ENCODE measurements at regions not wholly inside any gene's neighbourhood (a gene's known extent, or its start where the extent isn't known, plus 50 kb on each side); places are given as distances from the start of the nearest gene placed in this dataset.

DNA sequence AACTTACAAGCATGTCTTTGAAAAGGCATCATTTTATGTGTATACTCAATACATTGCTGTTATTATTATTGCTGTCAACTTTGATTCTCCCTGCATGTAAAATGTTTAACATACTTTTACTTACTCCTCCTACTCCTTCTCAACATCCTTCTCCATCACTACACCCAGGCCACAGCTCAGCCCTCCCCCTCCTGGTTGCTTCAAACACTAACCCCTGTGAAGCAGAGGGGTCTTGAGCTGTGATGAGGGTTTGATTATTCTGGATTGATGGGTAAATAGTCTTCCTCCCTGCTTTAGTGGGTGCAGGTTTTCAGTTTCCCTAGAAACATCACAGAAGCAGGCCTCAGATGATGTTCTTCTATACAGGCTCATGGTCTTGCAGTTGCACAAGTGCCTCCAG, 221.0 kb downstream of the OSR1 start:
- no peak for DNase-seq (ENCODE audit: low read depth)

DNA sequence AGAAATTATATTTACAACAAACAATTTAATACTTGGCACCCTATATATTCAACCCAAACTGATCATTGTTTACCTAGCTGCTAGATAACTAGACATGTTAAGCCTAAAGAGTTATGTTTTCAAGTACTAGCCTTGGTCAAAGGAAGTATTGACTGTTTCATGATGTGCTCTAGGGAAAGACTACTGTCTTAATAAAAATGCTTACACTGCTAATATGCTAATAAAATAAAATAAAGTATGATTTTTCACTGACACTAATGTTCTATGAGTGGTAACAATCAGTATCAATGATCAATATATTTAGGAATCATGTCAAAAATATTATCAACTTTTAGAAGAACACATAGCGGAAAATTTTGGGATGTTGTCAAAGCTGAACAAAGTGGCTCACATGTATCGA, 225.5 kb downstream of the OSR1 start:
- no peak for DNase-seq (ENCODE audit: low read depth)

DNA sequence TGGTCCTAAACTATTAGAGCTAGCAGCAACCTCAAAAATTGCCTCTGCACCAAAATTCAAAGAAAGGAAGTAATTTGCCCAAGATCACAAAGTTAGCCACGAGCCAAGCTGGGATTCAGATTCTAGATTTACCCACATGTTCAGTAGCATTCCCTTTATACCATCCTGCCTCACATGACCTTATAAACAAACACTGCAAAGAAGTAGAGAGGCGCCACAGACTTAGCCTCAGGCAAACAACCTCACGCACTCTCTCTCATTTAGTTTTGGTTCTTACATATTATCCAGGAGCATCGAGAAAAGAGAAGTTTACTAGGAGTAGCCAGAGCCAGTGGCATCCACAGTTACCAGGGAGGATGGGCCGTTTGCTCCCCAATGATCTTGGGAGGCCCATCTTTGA, 226.6 kb downstream of the OSR1 start:
- DNase-seq (ENCODE audit: low read depth) = no peak

DNA sequence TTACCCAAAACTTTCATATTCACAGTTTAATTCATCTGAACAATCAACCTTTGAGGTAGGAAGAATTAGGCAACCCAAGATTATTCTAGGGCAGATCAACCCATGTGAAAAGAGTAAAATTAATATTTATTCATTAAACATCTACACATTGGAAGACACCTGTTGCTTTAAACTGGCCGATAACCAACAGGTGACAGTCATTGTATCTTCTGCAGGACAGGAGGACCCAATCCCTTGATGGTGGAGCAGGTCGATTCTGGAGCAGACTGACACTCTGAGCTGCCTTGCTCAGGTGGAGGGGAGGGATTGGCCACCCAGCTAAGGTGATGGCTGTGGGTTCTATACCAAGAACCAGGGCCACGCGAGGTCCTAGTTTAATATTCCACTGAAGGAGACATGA, 230.3 kb downstream of the OSR1 start:
- no peak for DNase-seq (ENCODE audit: low read depth)

DNA sequence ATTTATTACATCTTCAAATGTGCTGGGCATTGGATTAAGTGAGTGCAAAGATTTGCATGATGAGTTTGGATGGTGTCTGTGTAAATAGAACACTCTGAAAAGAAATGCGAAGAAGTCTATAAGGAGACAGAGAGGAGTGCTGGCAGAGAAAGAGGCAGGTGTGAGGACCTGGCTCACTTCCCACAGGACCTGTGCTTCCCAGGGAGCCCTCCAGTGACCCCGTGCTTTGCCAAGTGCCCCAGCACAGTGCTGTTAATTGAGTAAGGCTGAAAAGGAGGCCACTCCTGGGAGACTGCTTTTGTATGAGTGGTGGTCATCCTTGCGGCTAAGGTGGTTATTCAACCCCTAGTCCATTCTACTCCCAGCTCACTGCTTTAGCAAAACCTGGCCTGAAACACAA, 230.8 kb downstream of the OSR1 start:
- DNase-seq (ENCODE audit: low read depth) = no peak

DNA sequence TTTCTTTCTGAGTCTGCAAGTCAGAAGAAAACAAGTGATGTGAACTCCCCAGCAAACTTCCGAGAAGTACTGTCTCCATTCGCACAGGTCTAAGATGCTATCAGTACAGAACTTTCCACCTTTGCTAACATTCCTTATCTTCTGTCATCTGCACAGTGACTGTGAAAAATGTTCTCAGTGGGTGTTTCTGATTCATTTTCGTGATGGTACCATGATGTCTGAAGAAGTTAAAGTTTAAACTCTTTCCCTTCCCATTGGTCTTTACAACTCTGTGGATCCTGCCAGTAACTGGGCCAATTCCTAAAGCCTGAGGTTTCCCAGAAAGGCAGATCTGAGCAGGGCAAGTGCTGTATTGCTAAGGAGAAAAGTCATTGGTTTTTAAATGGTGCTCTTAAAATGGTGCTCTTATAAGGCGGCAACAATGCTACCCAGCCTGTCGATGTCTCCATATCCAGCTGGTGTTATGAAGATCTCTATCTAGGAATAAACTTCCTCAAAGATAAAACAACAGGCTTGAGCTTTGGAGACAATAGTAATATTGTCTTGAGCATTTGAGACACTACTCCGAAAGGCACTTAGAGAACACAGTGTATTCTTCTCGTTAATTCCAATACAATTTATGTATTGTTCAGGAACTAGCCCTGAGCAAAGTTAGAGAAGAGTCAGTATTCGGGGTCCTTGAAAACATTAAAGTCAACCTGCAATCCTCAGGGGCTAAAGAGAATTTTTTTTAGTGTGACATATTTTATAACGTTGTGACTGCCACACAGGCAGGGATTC, 232.3 kb downstream of the OSR1 start:
- DNase-seq (ENCODE audit: low read depth) = no peak

DNA sequence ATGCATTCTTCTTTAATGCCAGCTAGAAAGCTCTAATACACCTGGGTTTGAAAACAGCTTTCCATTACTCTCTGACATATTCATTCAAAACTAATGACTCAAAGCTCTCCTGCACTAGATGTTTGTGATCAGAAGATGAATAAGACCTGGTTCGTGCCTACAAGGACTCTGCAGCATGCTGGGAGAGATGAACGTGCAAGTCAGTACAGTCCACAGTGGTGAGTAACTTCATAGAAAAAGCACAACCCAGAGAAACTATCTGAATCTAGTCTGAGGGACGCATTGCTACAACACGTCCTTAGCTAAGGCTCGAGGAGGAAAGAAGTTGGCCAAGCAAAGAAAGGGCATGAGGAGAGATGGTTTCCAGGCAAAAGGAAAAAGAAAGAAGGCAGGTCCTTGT, 234.3 kb downstream of the OSR1 start:
- DNase-seq (ENCODE audit: low read depth) = no peak

DNA sequence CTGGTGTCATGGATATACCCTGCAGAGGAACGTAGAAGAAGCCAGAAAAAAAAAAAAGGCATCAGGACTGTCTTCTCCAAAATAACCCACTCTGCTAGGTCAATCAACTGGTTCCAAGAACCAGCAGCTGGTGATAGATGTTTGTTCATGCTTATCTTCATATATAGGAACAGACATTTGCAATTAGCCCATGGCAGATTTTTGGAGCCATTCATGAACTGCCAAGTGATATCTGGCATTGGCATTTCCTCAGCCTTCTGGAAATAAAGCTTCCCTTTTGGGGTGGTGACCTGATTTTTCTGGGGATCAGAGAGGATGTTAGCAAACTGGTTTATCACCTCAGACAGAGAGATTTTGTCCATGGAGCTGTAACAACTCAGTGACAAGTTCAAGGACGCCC, 234.9 kb downstream of the OSR1 start:
- no peak for DNase-seq (ENCODE audit: low read depth)

DNA sequence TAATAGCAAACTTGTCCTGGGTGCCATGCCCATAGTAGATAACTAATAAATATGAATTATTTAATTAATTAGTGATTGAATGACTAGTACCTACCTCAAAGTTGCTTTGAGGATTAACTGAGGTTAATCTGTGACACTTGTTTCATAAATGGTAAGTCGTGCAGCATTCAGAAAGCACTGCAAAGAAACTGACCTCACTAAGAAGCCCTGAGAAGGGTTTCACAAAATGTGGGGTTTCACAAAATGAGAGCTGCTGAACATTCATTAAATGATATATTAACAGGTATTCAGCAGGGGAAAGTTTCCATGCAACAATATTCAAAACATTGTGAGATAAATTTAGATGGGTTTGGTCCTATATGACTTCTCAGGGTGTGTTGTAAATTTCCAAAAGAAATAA, 236.2 kb downstream of the OSR1 start:
- no peak for DNase-seq (ENCODE audit: low read depth)

DNA sequence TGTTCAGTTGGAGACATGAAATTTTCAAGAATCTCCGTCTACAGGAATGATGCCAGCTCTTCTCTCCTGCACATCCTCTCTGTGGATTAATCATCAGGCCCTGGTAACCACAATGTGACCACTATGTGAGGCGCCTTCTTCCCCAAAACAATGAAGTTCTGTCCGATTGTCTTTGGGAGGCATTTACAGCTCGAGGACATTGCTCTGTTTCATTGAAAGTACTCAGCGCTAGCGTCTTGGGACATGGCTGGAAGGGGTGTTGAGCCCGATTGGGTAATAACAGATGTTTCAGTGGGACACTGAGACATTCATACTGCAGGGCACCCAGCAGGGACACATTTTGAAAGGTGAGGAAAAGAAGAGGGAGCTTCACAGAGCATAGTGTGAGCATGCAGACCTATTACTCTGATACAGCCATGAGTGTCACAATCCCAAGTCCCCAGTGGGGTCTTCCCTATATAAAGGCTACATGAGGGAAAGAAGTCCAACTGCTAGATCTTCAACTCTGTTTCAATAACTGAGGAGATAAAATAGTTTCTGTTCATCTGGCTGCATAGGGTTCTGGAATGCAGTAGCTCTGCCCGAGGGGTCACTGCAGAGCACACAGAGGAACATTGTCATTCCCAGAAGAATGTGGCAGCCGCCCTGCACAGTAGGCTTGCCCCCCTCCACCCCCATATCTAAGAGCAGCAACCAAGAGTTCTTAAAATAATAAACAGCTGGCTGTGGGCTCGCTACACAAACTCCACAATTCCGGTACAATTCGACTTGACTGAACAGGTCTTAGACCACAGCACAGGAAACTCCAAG, 237.3 kb downstream of the OSR1 start:
- DNase-seq (ENCODE audit: low read depth) = no peak

DNA sequence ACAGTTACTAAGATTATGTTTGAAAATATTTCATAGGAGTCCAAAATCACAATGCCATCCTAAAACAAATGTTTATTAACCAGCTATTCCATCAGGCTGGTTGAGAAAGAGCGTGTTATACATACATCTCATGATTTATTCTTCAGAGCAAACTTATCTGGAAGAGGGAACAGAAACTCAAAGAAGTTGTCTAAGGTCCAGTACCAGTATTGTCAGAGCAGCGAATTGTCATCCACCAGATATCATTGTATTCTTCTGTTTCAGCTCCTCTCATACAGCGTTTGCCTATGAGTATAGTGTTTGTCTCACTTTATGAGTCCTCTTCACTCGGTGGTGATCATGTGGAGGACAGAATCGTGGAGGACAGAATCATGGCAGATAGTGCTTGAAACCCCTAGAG, 238.2 kb downstream of the OSR1 start:
- DNase-seq (ENCODE audit: low read depth) = no peak

DNA sequence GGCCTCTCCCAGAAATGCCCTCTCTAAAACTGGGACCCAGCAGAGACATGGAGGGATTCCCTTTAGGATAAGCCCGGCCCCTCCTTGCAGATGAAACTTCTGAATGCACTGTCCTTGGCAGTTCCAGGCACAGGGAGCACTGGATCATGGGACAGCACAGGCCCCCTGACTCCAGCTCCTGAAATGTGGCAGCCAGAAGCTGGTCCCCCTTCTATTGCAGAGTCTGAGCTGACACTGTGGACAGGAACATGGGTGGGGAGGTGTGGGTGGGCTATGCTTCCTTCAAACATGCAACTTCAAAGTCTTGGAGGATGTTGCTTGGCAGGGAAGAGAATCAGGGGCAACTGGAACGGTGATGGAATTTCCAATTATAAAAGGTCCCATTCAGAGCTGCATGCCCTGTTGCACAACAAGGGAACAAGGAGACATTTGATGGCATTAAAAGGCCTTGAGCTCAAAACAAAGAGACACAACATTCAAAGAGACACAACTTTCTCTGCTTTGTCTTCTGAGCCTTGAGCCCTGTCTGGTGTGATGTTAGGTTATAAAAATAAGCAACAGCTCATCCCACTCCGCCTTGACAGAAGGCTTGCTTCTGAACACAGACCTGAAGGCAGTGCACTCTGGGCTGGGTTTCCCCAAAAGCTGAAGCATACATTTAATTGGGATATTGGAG, 239.0 kb downstream of the OSR1 start:
- no peak for DNase-seq (ENCODE audit: low read depth)

DNA sequence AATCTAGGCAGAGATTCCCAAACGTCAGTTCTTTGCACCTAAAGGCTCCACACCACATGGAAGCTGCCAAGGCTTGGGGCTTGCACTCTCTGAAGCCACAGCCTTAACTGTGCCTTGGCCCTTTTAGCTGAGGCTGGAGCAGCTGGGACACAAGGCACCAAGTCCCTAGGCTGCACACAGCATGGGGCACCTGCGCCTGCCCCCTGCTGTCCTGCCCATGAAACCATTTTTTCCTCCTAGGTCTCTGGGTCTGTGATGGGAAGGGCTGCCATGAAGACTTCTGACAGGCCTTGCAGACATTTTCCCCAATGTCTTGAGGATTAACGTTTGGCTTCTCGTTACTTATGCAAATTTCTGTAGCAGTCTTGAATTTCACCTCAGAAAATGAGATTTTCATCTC, 241.5 kb downstream of the OSR1 start:
- no peak for DNase-seq (ENCODE audit: low read depth)

DNA sequence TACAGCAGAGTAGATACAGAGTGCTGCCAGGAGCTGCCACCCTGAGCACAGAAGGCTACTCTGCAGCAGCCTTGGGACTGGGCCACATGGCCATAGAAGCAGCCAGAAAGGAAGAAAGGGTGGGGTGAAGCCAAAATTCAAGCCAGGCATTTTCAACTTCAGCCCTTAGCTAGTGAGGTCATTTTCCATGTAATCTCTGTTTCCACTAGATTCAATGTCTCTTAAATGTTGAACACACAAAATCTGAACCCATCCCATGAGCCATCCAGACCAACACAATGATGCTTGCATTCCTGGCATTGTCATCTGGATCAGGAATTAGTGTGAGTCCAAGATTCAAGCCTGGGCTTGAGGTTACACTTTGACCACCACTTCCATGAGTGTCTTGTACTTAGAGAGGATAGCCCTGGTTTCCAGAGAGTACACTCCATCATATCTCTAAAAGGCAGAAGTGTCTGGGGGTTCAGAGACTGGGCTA, 243.6 kb downstream of the OSR1 start:
- no peak for DNase-seq (ENCODE audit: low read depth)

DNA sequence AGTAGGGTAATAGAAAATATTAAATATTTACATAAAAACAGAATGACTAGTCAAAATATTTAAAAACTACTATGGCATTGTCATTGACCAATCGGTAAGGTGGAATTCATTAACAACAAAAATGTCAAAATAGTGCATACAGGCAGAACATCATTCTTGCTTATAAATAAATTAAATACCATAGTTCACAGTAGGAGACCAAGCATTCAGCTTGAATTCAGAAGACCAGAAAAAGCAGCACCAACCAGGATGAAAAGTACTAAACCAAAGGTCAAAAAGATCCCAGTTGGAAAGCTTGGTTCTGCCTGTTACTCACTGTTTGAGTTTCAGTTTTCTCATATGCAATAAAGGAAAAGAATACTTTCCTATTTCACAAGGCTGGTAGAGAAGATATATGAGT, 244.3 kb downstream of the OSR1 start:
- no peak for DNase-seq (ENCODE audit: low read depth)

DNA sequence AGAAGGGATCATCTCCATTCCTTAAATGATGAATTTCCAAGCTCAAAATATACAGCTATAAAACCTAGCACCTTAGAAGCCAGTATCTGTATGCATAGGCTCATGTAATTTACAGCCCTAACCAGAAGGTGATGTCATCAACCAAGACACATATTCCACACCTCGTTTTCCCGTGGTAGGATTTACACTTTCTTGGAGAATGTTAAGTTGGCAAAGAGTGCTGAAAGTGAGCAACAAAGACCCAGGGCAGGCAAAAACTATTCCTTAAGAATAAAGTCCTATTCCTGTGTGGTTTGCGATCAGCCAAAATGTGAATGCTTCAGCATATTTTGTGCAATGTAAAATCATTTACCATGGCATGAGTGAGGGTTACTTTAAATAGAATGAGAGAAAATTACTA, 247.1 kb downstream of the OSR1 start:
- no peak for DNase-seq (ENCODE audit: low read depth)

DNA sequence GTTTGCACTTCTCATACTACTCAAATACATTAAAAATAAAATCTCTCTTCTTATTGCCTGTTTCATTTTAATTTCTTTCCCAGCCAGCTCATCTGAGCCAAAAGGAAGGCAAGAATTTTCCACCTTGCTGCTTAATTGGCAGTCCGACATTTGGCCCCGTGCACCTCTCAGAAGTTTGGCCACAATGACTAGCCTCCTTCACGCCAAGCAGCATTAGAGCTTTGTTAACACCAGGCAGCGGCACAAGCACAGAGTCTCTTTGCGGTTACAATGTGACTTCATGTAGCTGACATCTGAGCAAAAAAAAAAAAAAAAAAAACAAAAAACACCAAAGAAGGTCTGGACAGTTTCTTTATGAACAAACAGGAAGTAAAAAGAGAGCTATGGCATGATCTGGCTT, 248.9 kb downstream of the OSR1 start:
- DNase-seq (ENCODE audit: low read depth) = no peak

DNA sequence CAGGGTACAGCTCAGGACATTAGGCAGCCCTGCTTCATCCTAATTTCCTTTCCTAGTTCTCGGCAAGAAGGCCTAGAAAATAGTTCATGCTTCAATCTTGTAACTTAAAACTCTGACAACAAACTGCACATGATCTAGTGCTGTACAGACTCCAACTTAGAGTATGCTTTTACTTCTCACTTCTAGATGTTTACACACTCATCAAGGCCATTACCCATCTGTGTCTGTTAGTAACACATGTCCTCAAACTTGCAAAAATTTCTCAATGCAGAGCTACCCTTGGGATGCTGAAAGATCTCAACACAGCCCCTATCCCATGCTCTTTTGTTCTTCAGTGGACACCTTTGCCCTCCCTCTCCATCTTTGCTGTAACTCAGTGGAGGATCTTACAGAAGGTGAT, 252.0 kb downstream of the OSR1 start:
- DNase-seq (ENCODE audit: low read depth) = no peak

DNA sequence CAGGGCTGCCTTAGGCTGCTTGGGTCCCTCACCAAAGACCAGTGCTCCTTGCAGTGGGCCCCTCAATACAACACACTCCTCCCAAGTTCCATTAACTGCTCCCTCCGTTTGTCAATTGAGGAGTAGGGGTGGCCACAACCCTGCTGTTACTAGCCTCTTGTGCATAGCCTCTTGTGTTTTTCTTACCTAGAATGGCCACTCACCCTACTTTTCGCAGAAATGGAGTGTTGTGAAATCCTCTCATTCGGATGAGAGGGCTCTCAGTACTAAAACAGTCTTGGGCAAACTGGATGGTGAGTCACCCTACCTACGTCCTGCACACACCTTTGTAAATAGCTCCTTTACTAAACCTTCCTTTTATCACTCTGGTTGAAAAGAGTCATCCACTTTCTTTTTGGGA, 253.9 kb downstream of the OSR1 start:
- DNase-seq (ENCODE audit: low read depth) = no peak

DNA sequence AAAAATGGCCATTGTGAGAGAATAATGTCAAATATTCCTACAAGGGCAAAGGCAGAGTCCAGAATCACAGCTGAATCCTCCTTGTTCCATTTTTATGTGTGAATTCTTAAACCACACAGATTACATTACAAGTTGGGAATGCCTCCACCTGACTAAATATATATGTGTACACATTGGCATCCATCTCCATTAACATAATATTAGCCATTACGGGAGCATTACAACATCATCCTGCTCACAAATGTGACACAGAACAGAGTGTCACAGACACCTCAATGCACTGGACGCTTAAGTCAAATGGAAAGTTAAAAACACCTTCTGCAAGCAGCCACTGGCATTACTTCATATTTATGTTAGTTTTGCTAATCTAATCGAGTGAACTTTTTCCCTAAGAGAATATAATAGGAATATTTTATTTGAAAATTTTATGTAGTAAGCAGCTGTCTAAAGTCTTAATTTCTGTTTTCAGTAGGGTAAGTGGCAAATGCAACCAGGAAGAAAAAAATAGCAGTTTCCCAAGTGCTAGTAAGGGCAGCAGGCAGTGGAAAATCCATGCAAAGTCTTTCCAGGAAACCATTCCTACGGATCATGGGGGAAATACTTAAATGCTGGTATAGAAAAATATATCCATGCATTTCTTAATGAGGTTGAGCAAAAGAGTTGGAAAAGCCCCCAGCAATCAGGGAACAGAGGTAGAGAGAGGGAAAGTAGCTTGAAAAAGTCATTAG, 255.6 kb downstream of the OSR1 start:
- no peak for DNase-seq (ENCODE audit: low read depth)

DNA sequence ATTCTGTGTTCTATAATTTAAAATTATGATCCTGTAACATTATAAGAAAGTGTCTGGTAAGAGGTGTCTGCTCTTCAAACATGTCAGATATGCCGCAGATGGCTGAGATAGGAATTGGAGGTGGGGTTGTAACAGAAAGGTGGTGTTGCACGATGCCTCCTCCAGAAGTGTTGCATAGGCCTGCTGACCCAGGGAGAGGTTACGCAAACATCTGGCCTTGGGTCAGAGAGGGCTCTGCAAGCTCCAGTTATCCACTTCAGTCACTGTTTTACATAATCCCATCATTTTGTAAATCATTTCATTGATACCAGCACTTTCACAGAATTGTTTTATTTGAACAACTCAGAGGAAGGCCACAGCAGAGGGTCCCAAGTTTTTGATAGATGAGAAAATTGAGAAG, 256.5 kb downstream of the OSR1 start:
- no peak for DNase-seq (ENCODE audit: low read depth)

DNA sequence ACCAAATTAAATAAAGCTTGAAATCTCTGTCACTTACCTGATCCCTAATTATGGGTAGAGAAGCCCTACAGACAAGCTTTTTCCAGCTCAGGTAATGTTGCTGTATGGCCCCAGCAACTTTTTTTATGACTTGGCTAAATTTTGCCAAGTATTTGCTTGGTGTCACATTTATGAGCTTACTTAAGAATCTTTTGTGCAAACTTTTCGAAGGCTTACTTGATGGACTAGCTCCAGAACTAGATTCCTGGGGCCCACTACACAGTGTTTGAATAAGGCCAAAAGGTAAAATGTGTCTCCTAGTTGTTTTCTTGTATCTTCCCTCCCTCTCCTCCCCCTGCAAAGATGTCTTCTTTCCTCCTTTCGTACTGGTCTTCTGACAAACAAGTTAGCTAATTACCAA, 257.9 kb downstream of the OSR1 start:
- DNase-seq (ENCODE audit: low read depth) = no peak
